GM12865 (cell line): ENCODE measurements at regions not wholly inside any gene's neighbourhood (a gene's known extent, or its start where the extent isn't known, plus 50 kb on each side); places are given as distances from the start of the nearest gene placed in this dataset.

Experiments used
- DNase-seq: peaks from one replicate; pipeline ENCODE4 v3.0.0; 2010; ENCODE audit warnings: low read depth
- H3K4me3 ChIP-seq: 2 replicates; pipeline ENCODE4 v1.5.1; 2011; ENCODE audit warnings: mild to moderate bottlenecking, low read depth, low read length, control low read depth
- TF ChIP-seq, protein P1 (sequence below): IDR thresholded peaks from 2 replicates; pipeline ENCODE4 v1.5.1; 2011; ENCODE audit warnings: low read length, control low read depth, low read depth, inconsistent platforms; ENCODE audit not compliant: insufficient read depth; ENCODE audit errors: missing control alignments

DNA sequence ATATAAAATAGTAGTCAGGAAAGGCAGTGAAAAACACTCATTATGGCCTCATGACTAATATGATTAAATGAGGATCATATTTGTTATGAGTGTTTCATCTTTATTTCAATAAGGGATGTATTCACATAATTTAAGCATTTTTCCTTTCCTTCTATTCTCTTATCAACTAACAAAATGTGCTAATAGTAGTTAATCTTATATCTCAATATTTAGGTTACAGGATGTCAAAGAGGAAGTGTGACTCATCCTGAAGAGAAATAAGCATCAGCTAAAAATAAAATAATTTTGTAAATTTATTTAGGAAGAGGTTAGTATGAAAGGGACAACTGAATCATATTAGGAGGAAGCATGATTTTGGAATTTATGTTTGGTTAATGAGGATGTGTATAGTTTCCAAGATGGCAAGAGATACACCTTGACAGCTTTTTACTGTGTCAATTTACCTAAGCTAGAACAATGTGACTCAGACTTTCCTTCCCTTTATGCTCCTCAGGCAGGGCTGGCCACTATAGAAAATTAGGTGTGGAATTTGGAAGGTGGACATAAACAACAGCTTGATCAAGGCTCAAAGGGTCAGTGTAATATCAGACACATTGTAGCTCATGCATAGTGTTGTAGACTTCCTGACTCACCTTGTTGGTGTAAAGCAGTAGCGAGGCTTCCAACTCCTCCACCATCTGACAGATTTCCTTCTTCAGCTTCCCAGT lies 172.7 kb downstream of the SLITRK1 start:
- TF ChIP-seq, protein P1, sequence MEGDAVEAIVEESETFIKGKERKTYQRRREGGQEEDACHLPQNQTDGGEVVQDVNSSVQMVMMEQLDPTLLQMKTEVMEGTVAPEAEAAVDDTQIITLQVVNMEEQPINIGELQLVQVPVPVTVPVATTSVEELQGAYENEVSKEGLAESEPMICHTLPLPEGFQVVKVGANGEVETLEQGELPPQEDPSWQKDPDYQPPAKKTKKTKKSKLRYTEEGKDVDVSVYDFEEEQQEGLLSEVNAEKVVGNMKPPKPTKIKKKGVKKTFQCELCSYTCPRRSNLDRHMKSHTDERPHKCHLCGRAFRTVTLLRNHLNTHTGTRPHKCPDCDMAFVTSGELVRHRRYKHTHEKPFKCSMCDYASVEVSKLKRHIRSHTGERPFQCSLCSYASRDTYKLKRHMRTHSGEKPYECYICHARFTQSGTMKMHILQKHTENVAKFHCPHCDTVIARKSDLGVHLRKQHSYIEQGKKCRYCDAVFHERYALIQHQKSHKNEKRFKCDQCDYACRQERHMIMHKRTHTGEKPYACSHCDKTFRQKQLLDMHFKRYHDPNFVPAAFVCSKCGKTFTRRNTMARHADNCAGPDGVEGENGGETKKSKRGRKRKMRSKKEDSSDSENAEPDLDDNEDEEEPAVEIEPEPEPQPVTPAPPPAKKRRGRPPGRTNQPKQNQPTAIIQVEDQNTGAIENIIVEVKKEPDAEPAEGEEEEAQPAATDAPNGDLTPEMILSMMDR: no peak

DNA sequence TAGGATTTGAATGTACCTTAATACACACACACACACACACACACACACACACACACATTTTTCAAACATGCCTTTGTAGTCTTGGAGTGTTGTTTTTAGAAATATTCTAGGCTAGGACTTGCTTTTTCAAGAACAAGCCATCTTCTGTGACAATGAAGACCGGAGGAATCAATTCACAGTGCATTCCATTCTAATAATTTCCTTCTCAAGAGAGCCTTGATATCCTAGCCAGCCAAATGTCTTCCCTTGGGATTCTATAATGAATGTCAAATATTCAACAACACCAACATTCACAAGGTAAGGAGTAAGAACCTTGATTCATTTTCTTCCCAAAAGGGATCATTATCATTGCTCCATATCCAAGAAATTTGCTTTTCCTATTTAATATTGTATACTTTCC lies 180.3 kb downstream of the SLITRK1 start:
- no peak overlapping the region for H3K4me3 ChIP-seq
- TF ChIP-seq, protein P1: no peak
- no peak for DNase-seq

More for the DNA sequence above, 172.7 kb downstream of the SLITRK1 start:
- no peak for DNase-seq
- no peak overlapping the region for H3K4me3 ChIP-seq

DNA sequence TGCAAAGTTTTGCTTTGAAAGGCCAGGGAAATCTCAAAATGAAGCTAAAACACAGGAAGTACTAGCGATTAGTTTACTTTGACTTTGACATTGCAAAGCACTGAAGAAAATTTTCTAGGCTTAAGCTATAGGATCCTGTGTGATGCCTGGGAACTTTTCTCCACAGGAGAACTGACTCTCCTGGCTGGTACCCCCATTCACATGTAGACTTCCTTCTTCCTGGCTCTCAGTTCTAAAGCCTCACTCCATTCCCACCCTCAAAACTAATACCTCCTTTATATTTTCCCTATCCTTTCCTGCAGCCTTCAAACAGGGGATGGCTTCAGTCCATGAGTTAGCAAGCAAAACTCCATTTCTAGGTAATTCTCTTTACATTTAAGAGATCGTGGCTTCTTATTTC lies 189.5 kb downstream of the SLITRK1 start:
- TF ChIP-seq, protein P1: no peak

DNA sequence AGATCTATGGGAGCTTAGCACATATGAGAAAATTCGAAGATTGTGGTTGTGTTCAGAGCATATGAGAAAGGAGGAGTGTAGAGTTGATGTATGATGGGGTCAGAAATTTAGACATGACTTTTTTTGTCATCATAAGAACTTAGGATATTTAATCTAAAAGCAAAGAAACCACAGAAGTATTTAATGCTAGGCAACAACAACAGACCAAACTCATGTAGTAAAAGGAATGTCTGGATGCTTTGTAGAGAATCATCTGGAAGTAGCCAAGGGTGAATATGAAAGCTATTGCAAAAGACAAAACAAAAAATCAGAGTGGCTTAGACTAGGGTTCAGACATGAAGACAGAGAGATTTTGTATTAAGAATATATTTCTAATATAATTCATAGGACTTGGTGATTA lies 190.3 kb downstream of the SLITRK1 start:
- TF ChIP-seq, protein P1: no peak
- no peak for DNase-seq
- no peak overlapping the region for H3K4me3 ChIP-seq

More for the DNA sequence above, 189.5 kb downstream of the SLITRK1 start:
- H3K4me3 ChIP-seq: no peak overlapping the region
- no peak for DNase-seq

DNA sequence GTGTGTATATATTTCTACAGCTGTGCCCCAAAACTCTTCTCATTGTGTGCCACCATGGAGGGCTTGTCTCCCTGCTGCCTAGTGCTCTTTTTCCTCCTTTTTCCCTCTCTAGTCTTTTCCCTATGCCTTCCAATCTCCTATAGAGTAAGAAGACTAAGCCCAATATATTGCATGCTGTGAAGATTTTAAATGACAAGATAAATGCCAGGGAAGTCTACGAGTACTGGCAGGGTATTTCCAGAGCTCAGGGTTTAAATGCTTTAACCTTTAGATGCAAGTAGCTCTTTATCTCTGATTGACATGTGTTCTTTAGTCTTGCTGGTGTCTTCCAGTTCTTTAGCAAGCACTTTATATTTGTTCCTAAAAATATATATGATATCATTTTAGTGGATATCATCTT lies 200.7 kb downstream of the SLITRK1 start:
- TF ChIP-seq, protein P1: no peak
- no peak overlapping the region for H3K4me3 ChIP-seq
- no peak for DNase-seq

DNA sequence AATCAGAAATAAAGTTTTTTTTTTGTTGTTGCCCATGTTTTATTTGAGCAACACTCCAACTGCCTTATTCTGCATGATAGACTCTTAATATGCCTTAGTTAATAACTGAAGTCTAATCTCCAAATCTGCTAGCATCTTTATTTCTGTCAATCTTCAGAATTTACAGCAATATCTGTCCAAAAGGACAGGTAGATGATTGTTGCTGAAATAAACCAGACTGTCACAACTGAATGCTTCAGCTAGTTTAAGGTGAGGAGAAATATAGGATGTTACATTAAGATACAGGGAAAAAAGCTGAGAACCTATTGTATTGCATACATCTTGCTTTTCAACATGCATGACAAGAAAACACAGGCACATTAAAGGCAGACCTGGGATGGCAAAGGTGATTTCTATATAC lies 204.3 kb downstream of the SLITRK1 start:
- no peak overlapping the region for H3K4me3 ChIP-seq

DNA sequence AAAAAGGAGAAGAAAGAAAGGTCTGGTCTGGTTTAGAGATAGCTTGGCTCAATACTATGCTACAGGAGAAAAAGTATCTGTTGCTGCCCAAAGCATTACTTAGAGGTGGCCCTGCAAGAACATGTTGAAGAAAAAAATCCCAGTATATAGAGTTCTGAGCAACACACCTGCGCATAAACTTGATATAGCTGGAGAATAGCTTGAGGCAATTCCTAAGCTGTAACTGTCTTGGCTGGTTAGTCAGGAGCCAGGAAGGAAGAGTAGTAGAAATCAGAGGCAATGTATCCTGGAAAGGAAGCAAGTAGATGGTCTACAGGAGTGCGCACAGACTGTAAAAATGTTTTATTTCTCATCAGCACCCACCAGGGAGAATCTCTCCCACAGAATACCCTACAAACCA lies 209.7 kb downstream of the SLITRK1 start:
- no peak for DNase-seq
- TF ChIP-seq, protein P1: no peak
- H3K4me3 ChIP-seq: no peak overlapping the region

More for the DNA sequence above, 204.3 kb downstream of the SLITRK1 start:
- TF ChIP-seq, protein P1: no peak
- no peak for DNase-seq
